ENCODE measurements at regions not wholly inside any gene's neighbourhood (a gene's known extent, or its start where the extent isn't known, plus 50 kb on each side); places are given as distances from the start of the nearest gene placed in this dataset.

DNA sequence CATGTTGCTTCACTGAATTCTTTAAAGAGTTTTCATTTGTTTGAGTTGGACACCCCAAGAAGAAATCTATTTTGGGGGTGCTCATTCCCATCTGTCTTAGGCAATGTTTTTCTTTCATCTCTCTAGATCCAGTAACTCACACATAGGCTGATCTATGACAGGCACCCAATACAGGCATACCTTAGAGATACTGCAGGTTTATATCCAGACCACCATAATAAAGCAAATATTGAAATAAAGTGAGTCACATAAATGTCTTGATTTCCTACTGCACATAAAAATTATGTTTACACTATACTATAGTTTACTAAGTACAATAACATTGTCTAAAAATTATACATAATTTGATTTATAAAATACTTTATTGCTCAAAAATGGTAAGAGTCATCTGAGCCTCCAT, 364.5 kb downstream of the MTRR start:
- FAIRE-seq (no peak), ATAC-seq (no peak), DNase-seq (ENCODE audit: low read depth, low spot score) (no peak)
- no peak overlapping the region for H3K9ac ChIP-seq (ENCODE audit: control insufficient read depth, insufficient read depth, low read length)
- in situ Hi-C loops (cut with MboI) (no loop called here), intact Hi-C loops (cut with micrococcal nuclease; ENCODE audit: unreplicated experiment) (no loop called here)
- TF ChIP-seq TCF7 (IDR thresholded peaks at IDR 0.05; ENCODE audit: borderline replicate concordance) (no peak), SMAD5 (IDR thresholded peaks at IDR 0.05; ENCODE audit: low read depth) (no peak), ZNF384 (IDR thresholded peaks at IDR 0.05; ENCODE audit: borderline replicate concordance, low read depth, low read length) (no peak), YBX1 (IDR thresholded peaks at IDR 0.05) (no peak), ZSCAN29 (IDR thresholded peaks at IDR 0.05) (no peak), JUND (IDR thresholded peaks at IDR 0.05; ENCODE audit: low read depth, low read length) (no peak), MXI1 (IDR thresholded peaks at IDR 0.05; ENCODE audit: low read depth, low read length) (no peak), NFXL1 (IDR thresholded peaks at IDR 0.05; ENCODE audit: borderline replicate concordance) (no peak), CEBPB (IDR thresholded peaks at IDR 0.05; ENCODE audit: borderline replicate concordance in 1 of 2, low read depth in 2 of 2, low read length in 2 of 2) (no peak), SREBF2 (IDR thresholded peaks at IDR 0.05; ENCODE audit: low read length) (no peak), GATAD2B (conservative IDR thresholded peaks at IDR 0.05; ENCODE audit: low read depth) (no peak), CBFB (IDR thresholded peaks at IDR 0.05; ENCODE audit: low read depth) (no peak), NR2C2 (IDR thresholded peaks at IDR 0.05; ENCODE audit: borderline replicate concordance, control insufficient read depth, insufficient read length, low read depth) (no peak), ZZZ3 (IDR thresholded peaks at IDR 0.05; ENCODE audit: control insufficient read depth, insufficient read length, low read depth) (no peak)
- TF ChIP-seq, protein P1, sequence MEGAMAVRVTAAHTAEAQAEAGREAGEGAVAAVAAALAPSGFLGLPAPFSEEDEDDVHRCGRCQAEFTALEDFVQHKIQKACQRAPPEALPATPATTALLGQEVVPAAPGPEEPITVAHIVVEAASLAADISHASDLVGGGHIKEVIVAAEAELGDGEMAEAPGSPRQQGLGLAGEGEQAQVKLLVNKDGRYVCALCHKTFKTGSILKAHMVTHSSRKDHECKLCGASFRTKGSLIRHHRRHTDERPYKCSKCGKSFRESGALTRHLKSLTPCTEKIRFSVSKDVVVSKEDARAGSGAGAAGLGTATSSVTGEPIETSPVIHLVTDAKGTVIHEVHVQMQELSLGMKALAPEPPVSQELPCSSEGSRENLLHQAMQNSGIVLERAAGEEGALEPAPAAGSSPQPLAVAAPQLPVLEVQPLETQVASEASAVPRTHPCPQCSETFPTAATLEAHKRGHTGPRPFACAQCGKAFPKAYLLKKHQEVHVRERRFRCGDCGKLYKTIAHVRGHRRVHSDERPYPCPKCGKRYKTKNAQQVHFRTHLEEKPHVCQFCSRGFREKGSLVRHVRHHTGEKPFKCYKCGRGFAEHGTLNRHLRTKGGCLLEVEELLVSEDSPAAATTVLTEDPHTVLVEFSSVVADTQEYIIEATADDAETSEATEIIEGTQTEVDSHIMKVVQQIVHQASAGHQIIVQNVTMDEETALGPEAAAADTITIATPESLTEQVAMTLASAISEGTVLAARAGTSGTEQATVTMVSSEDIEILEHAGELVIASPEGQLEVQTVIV (IDR thresholded peaks at IDR 0.05; ENCODE audit: borderline replicate concordance, partially characterized antibody), result no peak
- TF ChIP-seq, protein P2, sequence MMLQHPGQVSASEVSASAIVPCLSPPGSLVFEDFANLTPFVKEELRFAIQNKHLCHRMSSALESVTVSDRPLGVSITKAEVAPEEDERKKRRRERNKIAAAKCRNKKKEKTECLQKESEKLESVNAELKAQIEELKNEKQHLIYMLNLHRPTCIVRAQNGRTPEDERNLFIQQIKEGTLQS (IDR thresholded peaks at IDR 0.05; ENCODE audit: borderline replicate concordance, extremely low read depth, low read depth, low read length), result no peak
- H3K36me3 ChIP-seq (ENCODE audit: control insufficient read depth in 2 of 2, insufficient read depth in 2 of 2, low read length in 1 of 2), result no peaks in the 10 kb centered on the region
- no peak overlapping the region for H3K4me3 ChIP-seq
- ChIA-PET RAD21 (ENCODE audit: unreplicated experiment) (no interaction called here), SMC1A (ENCODE audit: uncharacterized antibody, unreplicated experiment) (no interaction called here), POLR2A (no interaction called here), CTCF (no interaction called here)
- H3K27me3 ChIP-seq (replicated peaks in 1 of 2; ENCODE audit: control insufficient read depth in 2 of 2, insufficient read depth in 2 of 2, low read length in 1 of 2), result no peaks in the 10 kb centered on the region
- H2AFZ ChIP-seq (ENCODE audit: control insufficient read depth, low read depth, low read length), result no peak overlapping the region
- H3K27ac ChIP-seq (ENCODE audit: control insufficient read depth, insufficient read depth), result no peak overlapping the region
- no TSS peak for BruUV-seq (replicated peaks)
- H4K20me1 ChIP-seq (ENCODE audit: control insufficient read depth, insufficient read depth), result no peaks in the 10 kb centered on the region
- H3K4me1 ChIP-seq (ENCODE audit: control insufficient read depth, insufficient read depth, low read length), result no peaks in the 10 kb centered on the region
- H3K4me2 ChIP-seq (ENCODE audit: control insufficient read depth, insufficient read depth), result no peak overlapping the region
- H3K79me2 ChIP-seq (ENCODE audit: control insufficient read depth, insufficient read depth, low read length), result no peaks in the 10 kb centered on the region
- no peaks in the 10 kb centered on the region for H3K9me3 ChIP-seq (replicated peaks; ENCODE audit: control insufficient read depth, insufficient read depth, low read length)

All from GM12878 (cell line).